SHP77 (cell line): ENCODE measurements at regions not wholly inside any gene's neighbourhood (a gene's known extent, or its start where the extent isn't known, plus 50 kb on each side); places are given as distances from the start of the nearest gene placed in this dataset.

Experiments used
- DNase-seq, 2 experiments: peaks; one replicate each; lab custom pipeline; 2025; lab: John Stamatoyannopoulos, UW

DNA sequence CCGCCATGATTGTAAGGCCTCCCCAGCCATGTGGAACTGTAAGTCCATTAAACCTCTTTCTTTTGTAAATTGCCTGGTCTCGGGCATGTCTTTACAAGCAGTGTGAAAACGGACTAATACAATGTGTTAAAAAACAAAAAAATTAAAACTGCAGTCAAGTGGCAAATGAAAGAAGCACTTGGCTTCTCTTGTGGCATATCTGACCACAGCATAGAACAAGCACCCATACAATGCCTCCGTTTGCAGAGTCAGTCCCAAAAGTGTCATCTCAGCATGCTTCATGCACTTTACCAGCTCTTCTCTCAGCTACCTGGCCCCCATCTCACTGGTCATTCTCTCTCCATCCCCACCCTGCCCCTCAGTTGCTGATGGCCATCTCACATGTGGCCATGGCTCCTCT, 51.1 kb upstream of the DAPK1 start:
- DNase-seq, result no peak

- DNase-seq, result no peak
These were observed 49.9 kb upstream of the DAPK1 start for GRCh38 chr9:87447547-87448432.
